ENCODE measurements at regions not wholly inside any gene's neighbourhood (a gene's known extent, or its start where the extent isn't known, plus 50 kb on each side); places are given as distances from the start of the nearest gene placed in this dataset.

DNA sequence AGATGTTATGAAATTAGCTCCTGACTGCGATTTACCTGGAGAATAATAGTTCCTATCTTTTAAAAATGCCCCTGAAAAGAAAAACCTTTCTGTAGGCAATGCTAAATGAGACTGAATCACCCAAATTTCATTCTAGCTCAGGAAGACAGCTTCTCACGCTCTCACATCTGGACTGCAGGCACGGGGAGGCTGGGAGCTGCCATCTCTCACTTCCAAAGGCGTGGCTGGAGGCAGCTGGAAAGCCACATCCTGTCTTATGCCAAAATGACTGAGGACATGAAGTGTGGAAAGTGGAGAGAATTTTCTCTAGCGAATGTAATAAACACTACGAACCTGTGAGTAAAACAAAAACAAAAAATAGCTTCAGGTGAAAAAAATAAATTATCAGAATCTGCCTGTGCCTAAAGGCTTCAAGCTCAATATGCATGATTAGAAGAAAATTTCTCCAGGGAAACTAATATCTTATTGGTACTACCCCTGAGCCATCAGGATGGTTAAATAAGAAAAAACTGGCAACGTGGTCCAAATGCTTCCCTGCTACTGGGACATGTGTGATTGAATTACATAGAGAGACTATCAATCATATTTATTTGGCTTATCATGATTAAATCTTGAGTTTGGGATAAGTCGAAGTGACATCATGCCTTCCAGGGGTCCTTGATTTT lies 58.1 kb upstream of the UBL3 start:
- no peak overlapping the region for H3K4me3 ChIP-seq (ENCODE audit: low read depth, low read length)
- ChIA-PET POLR2A (no interaction called here), CTCF (interaction anchor here (0.6 to 2.3 kb wide), 4 partner anchors 16 to 1386 kb away, joined by 3 to 15 read pairs (median 4); no protein-coding TSS in a partner anchor)
- 0 out of 2 replicates have a peak overlapping the region, but pooled peaks have one; percentile 16 for H3K27ac ChIP-seq (ENCODE audit: extremely low read depth, low read depth, low read length)
- H3K36me3 ChIP-seq (ENCODE audit: control insufficient read depth in 2 of 2, insufficient read depth in 1 of 2, low read length in 2 of 2): no peaks in the 10 kb centered on the region
- H3K9me3 ChIP-seq (ENCODE audit: control insufficient read depth, insufficient read depth, low read depth, low read length): no peaks in the 10 kb centered on the region
- H3K4me1 ChIP-seq (ENCODE audit: control insufficient read depth, insufficient read depth, low read length): peaks cover 6% of the 10 kb centered on the region
- TF ChIP-seq ZNF37A (tag by site-specific recombination; IDR thresholded peaks at IDR 0.05): no peak
- TF ChIP-seq SETDB1 (IDR thresholded peaks at IDR 0.05; ENCODE audit: insufficient read length, low read length): no peak
- TF ChIP-seq ZXDB (tag by site-specific recombination; IDR thresholded peaks at IDR 0.05): 0 out of 2 replicates have a peak, but pooled peaks have one; percentile 43
- TF ChIP-seq, protein P1, sequence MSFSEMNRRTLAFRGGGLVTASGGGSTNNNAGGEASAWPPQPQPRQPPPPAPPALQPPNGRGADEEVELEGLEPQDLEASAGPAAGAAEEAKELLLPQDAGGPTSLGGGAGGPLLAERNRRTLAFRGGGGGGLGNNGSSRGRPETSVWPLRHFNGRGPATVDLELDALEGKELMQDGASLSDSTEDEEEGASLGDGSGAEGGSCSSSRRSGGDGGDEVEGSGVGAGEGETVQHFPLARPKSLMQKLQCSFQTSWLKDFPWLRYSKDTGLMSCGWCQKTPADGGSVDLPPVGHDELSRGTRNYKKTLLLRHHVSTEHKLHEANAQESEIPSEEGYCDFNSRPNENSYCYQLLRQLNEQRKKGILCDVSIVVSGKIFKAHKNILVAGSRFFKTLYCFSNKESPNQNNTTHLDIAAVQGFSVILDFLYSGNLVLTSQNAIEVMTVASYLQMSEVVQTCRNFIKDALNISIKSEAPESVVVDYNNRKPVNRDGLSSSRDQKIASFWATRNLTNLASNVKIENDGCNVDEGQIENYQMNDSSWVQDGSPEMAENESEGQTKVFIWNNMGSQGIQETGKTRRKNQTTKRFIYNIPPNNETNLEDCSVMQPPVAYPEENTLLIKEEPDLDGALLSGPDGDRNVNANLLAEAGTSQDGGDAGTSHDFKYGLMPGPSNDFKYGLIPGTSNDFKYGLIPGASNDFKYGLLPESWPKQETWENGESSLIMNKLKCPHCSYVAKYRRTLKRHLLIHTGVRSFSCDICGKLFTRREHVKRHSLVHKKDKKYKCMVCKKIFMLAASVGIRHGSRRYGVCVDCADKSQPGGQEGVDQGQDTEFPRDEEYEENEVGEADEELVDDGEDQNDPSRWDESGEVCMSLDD (tag by site-specific recombination; IDR thresholded peaks at IDR 0.05): no peak
- no peak for TF ChIP-seq ZNF292 (tag by site-specific recombination; IDR thresholded peaks at IDR 0.05; ENCODE audit: borderline replicate concordance, low read depth)
- no peak for TF ChIP-seq ZNF521 (tag by site-specific recombination; IDR thresholded peaks at IDR 0.05)
- TF ChIP-seq ZNF658 (tag by site-specific recombination; IDR thresholded peaks at IDR 0.05): no peak
- no peak for TF ChIP-seq ZNF660 (tag by site-specific recombination; IDR thresholded peaks at IDR 0.05)
- TF ChIP-seq ZNF239 (tag by site-specific recombination; IDR thresholded peaks at IDR 0.05): no peak
- TF ChIP-seq, protein P2, sequence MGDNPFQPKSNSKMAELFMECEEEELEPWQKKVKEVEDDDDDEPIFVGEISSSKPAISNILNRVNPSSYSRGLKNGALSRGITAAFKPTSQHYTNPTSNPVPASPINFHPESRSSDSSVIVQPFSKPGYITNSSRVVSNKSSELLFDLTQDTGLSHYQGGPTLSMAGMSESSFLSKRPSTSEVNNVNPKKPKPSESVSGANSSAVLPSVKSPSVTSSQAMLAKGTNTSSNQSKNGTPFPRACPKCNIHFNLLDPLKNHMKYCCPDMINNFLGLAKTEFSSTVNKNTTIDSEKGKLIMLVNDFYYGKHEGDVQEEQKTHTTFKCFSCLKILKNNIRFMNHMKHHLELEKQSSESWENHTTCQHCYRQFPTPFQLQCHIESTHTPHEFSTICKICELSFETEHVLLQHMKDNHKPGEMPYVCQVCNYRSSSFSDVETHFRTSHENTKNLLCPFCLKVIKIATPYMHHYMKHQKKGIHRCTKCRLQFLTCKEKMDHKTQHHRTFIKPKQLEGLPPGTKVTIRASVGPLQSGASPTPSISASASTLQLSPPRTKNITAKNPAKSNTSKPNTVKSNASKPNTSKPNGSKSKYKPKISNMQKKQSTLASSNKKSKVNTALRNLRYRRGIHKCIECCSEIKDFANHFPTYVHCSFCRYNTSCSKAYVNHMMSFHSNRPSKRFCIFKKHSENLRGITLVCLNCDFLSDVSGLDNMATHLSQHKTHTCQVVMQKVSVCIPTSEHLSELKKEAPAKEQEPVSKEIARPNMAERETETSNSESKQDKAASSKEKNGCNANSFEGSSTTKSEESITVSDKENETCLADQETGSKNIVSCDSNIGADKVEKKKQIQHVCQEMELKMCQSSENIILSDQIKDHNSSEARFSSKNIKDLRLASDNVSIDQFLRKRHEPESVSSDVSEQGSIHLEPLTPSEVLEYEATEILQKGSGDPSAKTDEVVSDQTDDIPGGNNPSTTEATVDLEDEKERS (tag by site-specific recombination; IDR thresholded peaks at IDR 0.05): no peak
- TF ChIP-seq ZNF335 (tag by site-specific recombination; conservative IDR thresholded peaks at IDR 0.05): peak; percentile 29; the same call in 1 of the 2 replicates
- no peak for TF ChIP-seq ZNF707 (tag by site-specific recombination; IDR thresholded peaks at IDR 0.05)
- no peak for TF ChIP-seq EGR2 (tag by site-specific recombination; IDR thresholded peaks at IDR 0.05; ENCODE audit: low read depth)
- TF ChIP-seq, protein P3, sequence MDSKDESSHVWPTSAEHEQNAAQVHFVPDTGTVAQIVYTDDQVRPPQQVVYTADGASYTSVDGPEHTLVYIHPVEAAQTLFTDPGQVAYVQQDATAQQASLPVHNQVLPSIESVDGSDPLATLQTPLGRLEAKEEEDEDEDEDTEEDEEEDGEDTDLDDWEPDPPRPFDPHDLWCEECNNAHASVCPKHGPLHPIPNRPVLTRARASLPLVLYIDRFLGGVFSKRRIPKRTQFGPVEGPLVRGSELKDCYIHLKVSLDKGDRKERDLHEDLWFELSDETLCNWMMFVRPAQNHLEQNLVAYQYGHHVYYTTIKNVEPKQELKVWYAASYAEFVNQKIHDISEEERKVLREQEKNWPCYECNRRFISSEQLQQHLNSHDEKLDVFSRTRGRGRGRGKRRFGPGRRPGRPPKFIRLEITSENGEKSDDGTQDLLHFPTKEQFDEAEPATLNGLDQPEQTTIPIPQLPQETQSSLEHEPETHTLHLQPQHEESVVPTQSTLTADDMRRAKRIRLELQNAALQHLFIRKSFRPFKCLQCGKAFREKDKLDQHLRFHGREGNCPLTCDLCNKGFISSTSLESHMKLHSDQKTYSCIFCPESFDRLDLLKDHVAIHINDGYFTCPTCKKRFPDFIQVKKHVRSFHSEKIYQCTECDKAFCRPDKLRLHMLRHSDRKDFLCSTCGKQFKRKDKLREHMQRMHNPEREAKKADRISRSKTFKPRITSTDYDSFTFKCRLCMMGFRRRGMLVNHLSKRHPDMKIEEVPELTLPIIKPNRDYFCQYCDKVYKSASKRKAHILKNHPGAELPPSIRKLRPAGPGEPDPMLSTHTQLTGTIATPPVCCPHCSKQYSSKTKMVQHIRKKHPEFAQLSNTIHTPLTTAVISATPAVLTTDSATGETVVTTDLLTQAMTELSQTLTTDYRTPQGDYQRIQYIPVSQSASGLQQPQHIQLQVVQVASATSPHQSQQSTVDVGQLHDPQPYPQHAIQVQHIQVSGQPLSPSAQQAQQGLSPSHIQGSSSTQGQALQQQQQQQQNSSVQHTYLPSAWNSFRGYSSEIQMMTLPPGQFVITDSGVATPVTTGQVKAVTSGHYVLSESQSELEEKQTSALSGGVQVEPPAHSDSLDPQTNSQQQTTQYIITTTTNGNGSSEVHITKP (tag by site-specific recombination; IDR thresholded peaks at IDR 0.05): peak; percentile 38
- 0 out of 2 replicates have a peak, but pooled peaks have one; percentile 52 for TF ChIP-seq ZSCAN23 (tag by site-specific recombination; IDR thresholded peaks at IDR 0.05)
- no peak for TF ChIP-seq ZSCAN16 (tag by site-specific recombination; IDR thresholded peaks at IDR 0.05)
- TF ChIP-seq, protein P4, sequence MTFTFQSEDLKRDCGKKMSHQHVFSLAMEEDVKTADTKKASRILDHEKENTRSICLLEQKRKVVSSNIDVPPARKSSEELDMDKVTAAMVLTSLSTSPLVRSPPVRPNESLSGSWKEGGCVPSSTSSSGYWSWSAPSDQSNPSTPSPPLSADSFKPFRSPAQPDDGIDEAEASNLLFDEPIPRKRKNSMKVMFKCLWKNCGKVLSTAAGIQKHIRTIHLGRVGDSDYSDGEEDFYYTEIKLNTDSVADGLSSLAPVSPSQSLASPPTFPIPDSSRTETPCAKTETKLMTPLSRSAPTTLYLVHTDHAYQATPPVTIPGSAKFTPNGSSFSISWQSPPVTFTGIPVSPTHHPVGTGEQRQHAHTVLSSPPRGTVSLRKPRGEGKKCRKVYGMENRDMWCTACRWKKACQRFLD (tag by site-specific recombination; IDR thresholded peaks at IDR 0.05): no peak
- TF ChIP-seq SP2 (tag by site-specific recombination; IDR thresholded peaks at IDR 0.05): 0 out of 2 replicates have a peak, but pooled peaks have one; percentile 9
- TF ChIP-seq ZNF266 (tag by site-specific recombination; IDR thresholded peaks at IDR 0.05; ENCODE audit: low read depth): no peak
- TF ChIP-seq ZNF837 (tag by site-specific recombination; IDR thresholded peaks at IDR 0.05): no peak
- no peak for TF ChIP-seq ZNF501 (tag by site-specific recombination; IDR thresholded peaks at IDR 0.05)
- TF ChIP-seq GLIS2 (tag by site-specific recombination; IDR thresholded peaks at IDR 0.05): no peak
- TF ChIP-seq ZNF394 (tag by site-specific recombination; IDR thresholded peaks at IDR 0.05; ENCODE audit: borderline replicate concordance): no peak
- TF ChIP-seq KLF8 (tag by site-specific recombination; IDR thresholded peaks at IDR 0.05): peak; percentile 38; the same call in 1 of the 2 replicates
- TF ChIP-seq GFI1B (tag by site-specific recombination; IDR thresholded peaks at IDR 0.05): peak; percentile 66
- TF ChIP-seq, protein P5, sequence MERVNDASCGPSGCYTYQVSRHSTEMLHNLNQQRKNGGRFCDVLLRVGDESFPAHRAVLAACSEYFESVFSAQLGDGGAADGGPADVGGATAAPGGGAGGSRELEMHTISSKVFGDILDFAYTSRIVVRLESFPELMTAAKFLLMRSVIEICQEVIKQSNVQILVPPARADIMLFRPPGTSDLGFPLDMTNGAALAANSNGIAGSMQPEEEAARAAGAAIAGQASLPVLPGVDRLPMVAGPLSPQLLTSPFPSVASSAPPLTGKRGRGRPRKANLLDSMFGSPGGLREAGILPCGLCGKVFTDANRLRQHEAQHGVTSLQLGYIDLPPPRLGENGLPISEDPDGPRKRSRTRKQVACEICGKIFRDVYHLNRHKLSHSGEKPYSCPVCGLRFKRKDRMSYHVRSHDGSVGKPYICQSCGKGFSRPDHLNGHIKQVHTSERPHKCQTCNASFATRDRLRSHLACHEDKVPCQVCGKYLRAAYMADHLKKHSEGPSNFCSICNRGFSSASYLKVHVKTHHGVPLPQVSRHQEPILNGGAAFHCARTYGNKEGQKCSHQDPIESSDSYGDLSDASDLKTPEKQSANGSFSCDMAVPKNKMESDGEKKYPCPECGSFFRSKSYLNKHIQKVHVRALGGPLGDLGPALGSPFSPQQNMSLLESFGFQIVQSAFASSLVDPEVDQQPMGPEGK (tag by site-specific recombination; IDR thresholded peaks at IDR 0.05): no peak
